Endothelial cell of umbilical vein (primary cell): ENCODE measurements at regions not wholly inside any gene's neighbourhood (a gene's known extent, or its start where the extent isn't known, plus 50 kb on each side); places are given as distances from the start of the nearest gene placed in this dataset.

Experiments used
- POLR2A ChIP-seq: IDR thresholded peaks from 2 replicates; pipeline ENCODE4 v1.6.1; 2012; ENCODE audit warnings: low read depth, mild to moderate bottlenecking, control low read depth, low read length
- TF ChIP-seq, protein P1 (sequence below), 2 donors: IDR thresholded peaks; 1 replicate in 1 of 2; 2 replicates in 1 of 2; pipeline ENCODE4 v1.5.1; 2011; ENCODE audit warnings: low read length in 2 of 2, mild to moderate bottlenecking in 2 of 2, moderate library complexity in 2 of 2, control low read depth in 1 of 2, inconsistent platforms in 1 of 2, low read depth in 1 of 2; ENCODE audit not compliant: insufficient read depth in 1 of 2; ENCODE audit errors: extremely low read depth in 1 of 2

DNA sequence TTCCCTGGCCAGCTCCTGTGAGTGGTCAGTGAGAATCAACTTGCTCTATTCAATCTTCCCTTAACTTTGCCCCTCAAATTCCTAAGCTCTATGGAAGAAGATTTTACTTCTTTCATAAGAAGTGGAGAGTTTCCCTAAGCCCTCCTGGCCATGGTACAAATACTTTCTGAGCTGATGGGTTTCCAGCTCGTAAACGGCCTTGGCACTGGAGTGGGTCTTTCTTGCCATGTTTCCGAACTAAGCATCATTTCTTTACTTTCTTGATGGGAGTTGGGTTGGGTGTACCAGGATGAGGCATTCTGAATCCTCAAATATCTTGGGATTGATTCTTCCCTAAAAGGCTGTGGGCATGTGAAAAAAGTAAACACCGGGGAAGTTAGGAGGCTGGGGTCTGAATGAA lies 72.5 kb downstream of the ACKR3 start:
- TF ChIP-seq POLR2A, result no peak
- TF ChIP-seq, protein P1, sequence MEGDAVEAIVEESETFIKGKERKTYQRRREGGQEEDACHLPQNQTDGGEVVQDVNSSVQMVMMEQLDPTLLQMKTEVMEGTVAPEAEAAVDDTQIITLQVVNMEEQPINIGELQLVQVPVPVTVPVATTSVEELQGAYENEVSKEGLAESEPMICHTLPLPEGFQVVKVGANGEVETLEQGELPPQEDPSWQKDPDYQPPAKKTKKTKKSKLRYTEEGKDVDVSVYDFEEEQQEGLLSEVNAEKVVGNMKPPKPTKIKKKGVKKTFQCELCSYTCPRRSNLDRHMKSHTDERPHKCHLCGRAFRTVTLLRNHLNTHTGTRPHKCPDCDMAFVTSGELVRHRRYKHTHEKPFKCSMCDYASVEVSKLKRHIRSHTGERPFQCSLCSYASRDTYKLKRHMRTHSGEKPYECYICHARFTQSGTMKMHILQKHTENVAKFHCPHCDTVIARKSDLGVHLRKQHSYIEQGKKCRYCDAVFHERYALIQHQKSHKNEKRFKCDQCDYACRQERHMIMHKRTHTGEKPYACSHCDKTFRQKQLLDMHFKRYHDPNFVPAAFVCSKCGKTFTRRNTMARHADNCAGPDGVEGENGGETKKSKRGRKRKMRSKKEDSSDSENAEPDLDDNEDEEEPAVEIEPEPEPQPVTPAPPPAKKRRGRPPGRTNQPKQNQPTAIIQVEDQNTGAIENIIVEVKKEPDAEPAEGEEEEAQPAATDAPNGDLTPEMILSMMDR (IDR thresholded peaks at IDR 0.05; ENCODE audit: extremely low read depth in 1 of 2, insufficient read depth in 1 of 2, low read depth in 1 of 2, low read length in 2 of 2), result no peak
